Fibroblast of mammary gland (primary cell): ENCODE measurements at regions not wholly inside any gene's neighbourhood (a gene's known extent, or its start where the extent isn't known, plus 50 kb on each side); places are given as distances from the start of the nearest gene placed in this dataset.

ENCODE experiments used
- DNase-seq: peaks from one replicate; pipeline ENCODE4 v3.0.0-alpha.2; 2010; ENCODE audit warnings: low read depth
- H3K4me3 ChIP-seq: 2 replicates; pipeline ENCODE4 v1.5.1; 2011; ENCODE audit warnings: low read depth, mild to moderate bottlenecking, low read length, moderate library complexity; ENCODE audit not compliant: control insufficient read depth
- CTCF ChIP-seq: conservative IDR thresholded peaks from 2 replicates; pipeline ENCODE4 v1.5.1; 2011; ENCODE audit warnings: low read depth, low read length, inconsistent platforms; ENCODE audit not compliant: control insufficient read depth, insufficient read depth

GRCh38 chr10:124165827-124166226 lies 72.4 kb upstream of the CHST15 start:
- DNase-seq: no peak
- H3K4me3 ChIP-seq: no peak overlapping the region
- TF ChIP-seq CTCF: no peak

GRCh38 chr10:124165311-124165710 lies 71.9 kb upstream of the CHST15 start:
- no peak for DNase-seq
- no peak for TF ChIP-seq CTCF
- no peak overlapping the region for H3K4me3 ChIP-seq

GRCh38 chr10:124164264-124164663 lies 70.9 kb upstream of the CHST15 start:
- no peak for TF ChIP-seq CTCF
- DNase-seq: no peak
- no peak overlapping the region for H3K4me3 ChIP-seq

- H3K4me3 ChIP-seq: no peak overlapping the region
- TF ChIP-seq CTCF: no peak
- no peak for DNase-seq
Observed at GRCh38 chr10:124162774-124163354, 69.5 kb upstream of the CHST15 start.

GRCh38 chr10:124162136-124162535 lies 68.7 kb upstream of the CHST15 start:
- no peak overlapping the region for H3K4me3 ChIP-seq
- TF ChIP-seq CTCF: no peak
- no peak for DNase-seq

- no peak for DNase-seq
- no peak overlapping the region for H3K4me3 ChIP-seq
- TF ChIP-seq CTCF: no peak
Observed at GRCh38 chr10:124161601-124162000, 68.2 kb upstream of the CHST15 start.
